K562 (cell line): ENCODE measurements at regions not wholly inside any gene's neighbourhood (a gene's known extent, or its start where the extent isn't known, plus 50 kb on each side); places are given as distances from the start of the nearest gene placed in this dataset.

Experiments
- ATAC-seq: fragments of 200-7000 bp; cut with Tn5 transposase; 3 replicates; pipeline ENCODE4 v1.9.1; 2020; ENCODE audit warnings: moderate library complexity
- BruUV-seq: library from RNA; stranded (reverse); fragments of 400-500 nt; replicated peaks from 2 replicates; lab custom pipeline; 2021; lab: Mats Ljungman, UMichigan
- CTCF ChIA-PET: fragments of 300-600 bp; formaldehyde crosslinking; extraction: SDS; loops from one replicate; lab custom pipeline; 2021; ENCODE audit warnings: low intra/inter-chr PET ratio; lab: Yijun Ruan, JAX
- POLR2A ChIA-PET: fragments of 300-600, 350-650 bp; sonication (Branson Sonifier 250); formaldehyde crosslinking; extraction: SDS; loops from one replicate; lab custom pipeline; 2021; ENCODE audit warnings: antibody characterized with exemption, inconsistent platforms; lab: Yijun Ruan, JAX
- DNase-seq, 4 experiments: peaks; one replicate each; pipeline versions ENCODE4 v3.0.0 to v3.0.0-alpha.2; 2011 to 2018; ENCODE audit warnings: low spot score in 3 of 4, mixed read lengths in 3 of 4; ENCODE audit errors: extremely low read depth in 1 of 4
- FAIRE-seq: peaks from 2 replicates; lab custom pipeline; 2011; peaks lifted over from hg19 to GRCh38; lab: Jason Lieb, UNC
- H2AFZ ChIP-seq: 2 replicates; pipeline ENCODE4 v1.6.0; 2011; ENCODE audit warnings: low read depth, low read length, control low read depth, inconsistent platforms
- H3K27ac ChIP-seq: fragments of 200-600 bp; 3 replicates; pipeline ENCODE4 v1.8.0; 2011; ENCODE audit warnings: low read depth, mild to moderate bottlenecking, control low read depth, inconsistent platforms, low read length, moderate library complexity, mixed read lengths; ENCODE audit errors: extremely low read depth
- H3K27me3 ChIP-seq, 2 experiments: fragments of 300-600 bp in 1 of 2; 2 replicates in 1 of 2; 3 replicates in 1 of 2; pipeline versions ENCODE4 v1.6.0 to v1.8.0; 2011; ENCODE audit warnings: inconsistent platforms in 2 of 2, low read length in 2 of 2, mild to moderate bottlenecking in 1 of 2, mixed read lengths in 1 of 2, moderate library complexity in 1 of 2; ENCODE audit not compliant: control insufficient read depth in 2 of 2, insufficient read depth in 2 of 2
- H3K36me3 ChIP-seq: fragments of 300-600 bp; 3 replicates; pipeline ENCODE4 v1.8.0; 2011; ENCODE audit warnings: mild to moderate bottlenecking, low read length, inconsistent platforms; ENCODE audit not compliant: control insufficient read depth, insufficient read depth
- H3K4me1 ChIP-seq, 2 experiments: fragments of 200-600 bp in 1 of 2; replicated peaks in 1 of 2; 2 replicates in 1 of 2; 3 replicates in 1 of 2; pipeline versions ENCODE4 v1.5.1 to v1.8.0; 2011; ENCODE audit warnings: inconsistent platforms in 2 of 2, low read length in 2 of 2, mild to moderate bottlenecking in 1 of 2, mixed read lengths in 1 of 2, moderate library complexity in 1 of 2; ENCODE audit not compliant: control insufficient read depth in 2 of 2, insufficient read depth in 2 of 2
- H3K4me2 ChIP-seq: 2 replicates; pipeline ENCODE4 v1.6.1; 2011; ENCODE audit warnings: low read length, control low read depth, inconsistent platforms, mixed read lengths; ENCODE audit not compliant: insufficient read depth
- H3K4me3 ChIP-seq: fragments of 200-600 bp; sonication (generic), shearing (Covaris generic); 2 replicates; pipeline ENCODE4 v1.5.1; 2016; ENCODE audit warnings: control low read depth, inconsistent platforms
- H3K79me2 ChIP-seq: fragments of 200-600 bp; 3 replicates; pipeline ENCODE4 v1.8.0; 2011; ENCODE audit warnings: low read length, inconsistent platforms; ENCODE audit not compliant: control insufficient read depth, insufficient read depth
- H3K9ac ChIP-seq, 2 experiments: 2 replicates each; pipeline versions ENCODE4 v1.6.0 to v1.6.1; 2011; ENCODE audit warnings: low read depth in 2 of 2, low read length in 2 of 2, control low read depth in 1 of 2, inconsistent platforms in 1 of 2, mild to moderate bottlenecking in 1 of 2, mixed read lengths in 1 of 2; ENCODE audit not compliant: insufficient read depth in 1 of 2
- H3K9me1 ChIP-seq: one replicate; pipeline ENCODE4 v1.6.0; 2011; ENCODE audit warnings: inconsistent platforms, mild to moderate bottlenecking, low read length, moderate library complexity; ENCODE audit not compliant: control insufficient read depth, insufficient read depth
- H3K9me3 ChIP-seq: replicated peaks from 2 replicates; pipeline ENCODE4 v1.5.1; 2011; ENCODE audit warnings: low read depth, low read length, inconsistent platforms; ENCODE audit not compliant: control insufficient read depth, insufficient read depth
- H4K20me1 ChIP-seq: replicated peaks from 2 replicates; pipeline ENCODE4 v1.6.1; 2011; ENCODE audit warnings: low read length, inconsistent platforms, mixed read lengths; ENCODE audit not compliant: control insufficient read depth, insufficient read depth
- ATF2 ChIP-seq: sonication (generic); formaldehyde crosslinking; IDR thresholded peaks from 2 replicates; pipeline ENCODE4 v1.8.1; 2022; ENCODE audit warnings: missing genetic modification reagents
- CBFA2T3 ChIP-seq: fragments of 450-650 bp; IDR thresholded peaks from 2 replicates; pipeline ENCODE4 v1.6.1; 2017
- CTCFL ChIP-seq: IDR thresholded peaks from 2 replicates; pipeline ENCODE4 v1.6.1; 2011; ENCODE audit warnings: borderline replicate concordance, low read depth, mild to moderate bottlenecking, moderate library complexity, low read length; ENCODE audit not compliant: insufficient read depth, poor library complexity, severe bottlenecking
- ESRRB ChIP-seq: fragments of 250-450 bp; sonication (Bioruptor Pico); IDR thresholded peaks from 2 replicates; pipeline ENCODE4 v1.5.0; 2020; ENCODE audit warnings: mild to moderate bottlenecking, moderate library complexity, borderline replicate concordance
- MTA1 ChIP-seq: fragments of 450-650 bp; IDR thresholded peaks from 2 replicates; pipeline ENCODE4 v1.6.1; 2017; ENCODE audit warnings: borderline replicate concordance
- POLR2H ChIP-seq: IDR thresholded peaks from 2 replicates; pipeline ENCODE4 v1.6.1; 2016; ENCODE audit warnings: missing genetic modification characterization, low read depth, mild to moderate bottlenecking, control low read depth, missing compliant biosample characterization, moderate library complexity
- SMARCC2 ChIP-seq: fragments of 450-650 bp; IDR thresholded peaks from 2 replicates; pipeline ENCODE4 v1.6.1; 2017; ENCODE audit warnings: antibody characterized with exemption, moderate library complexity, mild to moderate bottlenecking, low read depth
- SNRNP70 ChIP-seq: fragments of 200-400 bp; formaldehyde crosslinking; optimal IDR thresholded peaks from 2 replicates; pipeline ENCODE3; 2017; ENCODE audit warnings: low read depth, low read length
- SP1 ChIP-seq: sonication (generic); formaldehyde crosslinking; IDR thresholded peaks from 2 replicates; pipeline ENCODE4 v1.8.1; 2022; ENCODE audit warnings: mild to moderate bottlenecking, missing genetic modification reagents
- THRA ChIP-seq: fragments of 450-650 bp; IDR thresholded peaks from 2 replicates; pipeline ENCODE4 v1.6.1; 2017; ENCODE audit warnings: mild to moderate bottlenecking, moderate library complexity
- ZKSCAN3 ChIP-seq: fragments of 250-450 bp; sonication (Bioruptor Pico); IDR thresholded peaks from 2 replicates; pipeline ENCODE4 v1.4.0; 2020
- ZNF280B ChIP-seq: fragments of 250-450 bp; sonication (Bioruptor Pico); IDR thresholded peaks from 2 replicates; pipeline ENCODE4 v1.5.1; 2021; ENCODE audit warnings: mild to moderate bottlenecking
- WGBS: fragments of 100-300 bp; shearing (Covaris generic); methylation state at CpG from one replicate; pipeline ENCODE4 v1.1.6; 2016; ENCODE audit warnings: low coverage, mixed read lengths; ENCODE audit not compliant: insufficient coverage; ENCODE audit errors: missing lambda C conversion rate; 5-methylcytosine and 5-hydroxymethylcytosine counted together
- in situ Hi-C: fragments of 300-500 bp; cut with MboI; formaldehyde crosslinking; loops from 4 replicates; pipeline ENCODE4 v1.15.0; 2018; ENCODE audit warnings: inconsistent platforms, mixed read lengths
- intact Hi-C: fragments of 100-400 bp; cut with micrococcal nuclease; formaldehyde crosslinking; loops from 2 replicates; pipeline ENCODE4 v1.14.2; 2022

- 0% methylated on average over 5 of the region's 5 CpGs for WGBS
- H3K79me2 ChIP-seq = no peaks in the 10 kb centered on the region
- no peak for TF ChIP-seq SNRNP70
- TF ChIP-seq SMARCC2 = no peak
- no peak for TF ChIP-seq CTCFL
- TF ChIP-seq THRA = no peak
- no peak for TF ChIP-seq ZKSCAN3 (CRISPR knock-in tag)
- TF ChIP-seq MTA1 = no peak
- TF ChIP-seq CBFA2T3 = no peak
- no peak for TF ChIP-seq SP1 (CRISPR knock-in tag)
- TF ChIP-seq ZNF280B (CRISPR knock-in tag) = no peak
- TF ChIP-seq ESRRB (CRISPR knock-in tag) = no peak
- TF ChIP-seq POLR2H (tag) = no peak
- TF ChIP-seq ATF2 (CRISPR knock-in tag) = no peak
- no peak overlapping the region for H3K4me3 ChIP-seq
- ChIA-PET POLR2A (no interaction called here), CTCF (no interaction called here)
- intact Hi-C loops (no loop called here), in situ Hi-C loops (no loop called here)
- no peak overlapping the region for H2AFZ ChIP-seq
- H3K4me1 ChIP-seq = no peaks in the 10 kb centered on the region
- no peak overlapping the region for H3K9ac ChIP-seq
- FAIRE-seq (no peak), DNase-seq (no peak), ATAC-seq (no peak)
- H3K4me2 ChIP-seq = no peak overlapping the region
- H3K9me1 ChIP-seq = no peaks in the 10 kb centered on the region
- H3K27ac ChIP-seq = no peak overlapping the region
- no peaks in the 10 kb centered on the region for H3K27me3 ChIP-seq
- H3K9me3 ChIP-seq = no peaks in the 10 kb centered on the region
- no TSS peak for BruUV-seq
- H4K20me1 ChIP-seq = no peaks in the 10 kb centered on the region
- H3K36me3 ChIP-seq = no peaks in the 10 kb centered on the region
Observed at GRCh38 chr7:52297128-52297527, 738.3 kb upstream of the POM121L12 start.
